Effector CD8-positive, alpha-beta T cell (primary cell): ENCODE measurements at regions not wholly inside any gene's neighbourhood (a gene's known extent, or its start where the extent isn't known, plus 50 kb on each side); places are given as distances from the start of the nearest gene placed in this dataset.

Source experiments
- DNase-seq: peaks from one replicate; lab custom pipeline; 2025; lab: John Stamatoyannopoulos, UW

GRCh38 chr15:70473581-70474370, 289.6 kb downstream of the UACA start:
- DNase-seq = no peak

DNA sequence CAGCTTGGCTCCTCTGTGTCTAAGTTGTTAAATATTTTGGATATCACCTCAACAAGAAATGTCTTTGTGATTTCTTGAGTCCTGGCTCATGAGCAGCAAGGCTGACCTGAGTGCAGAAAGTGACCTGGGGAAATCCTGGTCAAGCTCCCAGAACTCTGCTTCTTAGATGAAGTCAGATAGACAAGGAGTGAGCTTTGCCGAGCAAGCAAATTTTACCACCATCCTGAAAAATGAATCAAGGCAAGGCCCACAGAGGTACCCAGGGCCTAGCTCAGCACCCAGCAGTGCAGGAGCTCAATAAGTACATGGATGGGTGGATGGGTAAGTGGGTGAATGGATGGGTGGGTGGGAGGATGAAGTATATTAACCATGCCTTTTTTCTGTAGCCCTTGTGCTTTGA, 291.8 kb downstream of the UACA start:
- DNase-seq = no peak

- no peak for DNase-seq
Observed at GRCh38 chr15:70470556-70471191, 292.7 kb downstream of the UACA start.

- no peak for DNase-seq
Observed at GRCh38 chr15:70469651-70470555, 293.5 kb downstream of the UACA start.

GRCh38 chr15:70469182-70469581, 294.2 kb downstream of the UACA start:
- no peak for DNase-seq

DNA sequence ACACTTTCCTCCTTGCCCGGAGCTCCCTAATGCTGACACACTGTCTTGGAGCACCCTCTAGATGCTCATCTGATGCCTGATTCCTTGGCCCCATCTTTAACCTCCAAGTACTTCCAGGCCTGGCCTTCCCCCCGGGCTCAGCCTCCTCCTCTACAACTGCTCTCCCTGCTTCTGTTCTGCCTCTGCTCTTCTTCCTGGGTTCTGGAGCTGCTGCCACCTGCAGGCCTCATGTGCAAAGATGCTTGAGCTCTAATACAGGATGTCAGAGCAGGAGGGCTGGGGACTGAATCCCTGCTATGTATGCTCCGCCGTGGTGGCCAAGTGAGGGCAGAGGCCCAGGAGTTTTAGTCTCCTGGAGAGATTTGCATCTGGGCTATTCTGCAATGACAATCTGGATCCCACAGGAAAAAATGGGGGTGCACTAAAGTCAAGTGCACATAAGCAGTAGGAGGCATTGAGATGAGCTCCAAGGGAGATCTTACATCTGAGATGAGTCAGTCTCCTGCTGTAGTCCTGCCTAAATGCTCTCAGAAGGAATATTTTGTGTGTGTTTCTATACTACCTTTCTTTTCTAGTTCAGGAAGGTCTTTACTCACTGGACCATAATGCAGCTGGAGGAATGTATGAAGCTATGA, 296.3 kb downstream of the UACA start:
- no peak for DNase-seq

- DNase-seq = no peak
Observed at GRCh38 chr15:70466305-70466704, 297.1 kb downstream of the UACA start.

- no peak for DNase-seq
Observed at GRCh38 chr15:70465812-70466211, 297.5 kb downstream of the UACA start.

- no peak for DNase-seq
Observed at GRCh38 chr15:70463453-70463834, 299.9 kb downstream of the UACA start.

- no peak for DNase-seq
Observed at GRCh38 chr15:70461992-70462391, 301.4 kb downstream of the UACA start.

GRCh38 chr15:70461017-70461416, 302.3 kb downstream of the UACA start:
- DNase-seq = no peak

GRCh38 chr15:70459312-70459711, 304.0 kb downstream of the UACA start:
- DNase-seq = no peak

- DNase-seq = no peak
Observed at GRCh38 chr15:70453766-70454165, 309.6 kb downstream of the UACA start.

GRCh38 chr15:70453238-70453637, 310.1 kb downstream of the UACA start:
- DNase-seq = no peak

DNA sequence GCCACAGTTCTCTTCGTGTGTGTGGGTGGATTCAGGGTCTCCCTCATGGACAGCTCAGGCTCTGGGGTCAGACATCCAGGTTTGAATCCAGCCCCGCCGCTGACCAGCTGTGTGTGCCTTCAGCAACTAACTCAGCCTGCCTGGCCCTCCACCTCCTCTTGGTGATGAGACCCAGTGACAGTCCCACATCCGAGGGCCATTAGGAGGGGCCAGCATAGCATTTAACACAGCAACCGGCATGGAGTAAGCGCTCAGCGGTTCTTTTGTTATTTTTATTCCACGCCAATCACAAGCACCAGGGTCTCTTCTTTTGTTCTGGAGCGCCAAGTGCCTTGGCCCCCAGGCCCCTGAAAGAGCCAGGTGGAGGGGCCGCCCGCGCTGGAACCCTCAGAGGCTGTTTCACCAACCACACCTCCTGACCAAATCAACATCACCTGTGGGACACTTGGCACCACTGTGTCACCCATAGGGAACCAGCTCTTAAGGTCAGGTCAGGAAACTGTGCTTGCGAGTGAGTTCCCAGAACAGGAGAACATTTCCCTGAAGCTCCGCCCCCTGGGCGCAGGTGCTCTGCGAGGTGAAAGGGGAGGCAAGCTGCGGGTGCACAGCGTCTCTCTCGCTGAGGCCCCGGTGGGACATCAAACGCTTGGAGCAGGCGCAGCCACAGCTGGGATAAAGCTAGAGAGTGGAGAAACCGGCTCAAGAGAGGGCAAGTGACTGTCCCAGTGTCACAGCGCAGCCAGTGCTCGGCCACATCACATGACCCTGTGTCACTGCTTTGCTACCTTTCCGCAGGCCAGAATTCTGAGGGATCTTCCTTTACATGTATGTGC, 311.3 kb downstream of the UACA start:
- DNase-seq = no peak

DNA sequence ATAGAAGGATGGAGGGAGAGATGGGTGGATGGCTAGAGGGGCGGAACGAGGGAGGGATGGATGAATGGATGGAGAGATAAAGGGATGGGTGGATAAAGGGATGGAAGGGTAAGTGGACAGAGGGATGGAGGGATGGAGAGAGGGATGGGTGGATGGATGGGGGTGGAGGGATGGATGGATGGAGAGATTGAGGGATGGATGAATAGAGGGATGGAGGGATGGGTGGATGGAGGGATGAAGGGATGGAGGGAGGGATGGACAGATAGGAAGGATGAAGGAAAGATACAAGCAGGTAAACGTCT, 313.3 kb downstream of the UACA start:
- no peak for DNase-seq

DNA sequence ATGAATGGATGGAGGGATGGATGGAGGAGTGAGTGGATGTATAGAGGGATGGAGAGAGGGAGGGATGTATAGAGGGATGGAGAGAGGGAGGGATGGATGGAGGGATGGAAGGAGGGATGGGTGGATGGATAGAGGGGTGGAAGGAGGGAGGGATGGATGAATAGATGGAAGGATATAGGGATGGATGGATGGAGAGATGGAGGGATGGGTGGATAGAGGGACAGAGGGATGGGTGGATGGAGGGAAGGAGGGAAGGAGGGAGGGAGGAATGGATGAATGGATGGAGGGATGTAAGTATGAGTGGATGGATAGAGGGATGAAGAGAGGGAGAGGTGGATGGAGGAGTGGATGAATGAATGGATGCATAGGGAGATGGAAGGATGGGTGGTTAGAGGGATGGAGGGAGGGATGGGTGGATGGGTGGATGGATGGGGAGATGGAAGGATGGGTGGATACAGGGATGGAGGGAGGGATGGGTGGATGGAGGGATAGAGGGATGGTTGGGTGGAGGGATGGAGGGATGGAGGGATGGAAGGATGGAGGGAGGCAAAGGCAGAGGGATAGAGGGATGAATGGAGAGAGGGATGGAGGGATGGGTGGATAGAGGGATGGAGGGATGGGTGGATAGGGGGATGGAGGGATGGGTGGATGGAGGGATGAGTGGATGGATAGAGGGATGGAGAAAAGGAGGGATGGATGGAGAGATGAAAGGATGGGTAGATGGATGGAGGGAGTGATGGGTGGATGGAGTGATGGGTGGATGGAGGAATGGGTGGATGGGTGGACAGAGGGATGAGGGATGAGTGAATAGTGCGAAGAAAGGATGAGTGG, 313.8 kb downstream of the UACA start:
- no peak for DNase-seq

- DNase-seq = peak; percentile 17
Observed at GRCh38 chr15:70447928-70448698, 315.2 kb downstream of the UACA start.

DNA sequence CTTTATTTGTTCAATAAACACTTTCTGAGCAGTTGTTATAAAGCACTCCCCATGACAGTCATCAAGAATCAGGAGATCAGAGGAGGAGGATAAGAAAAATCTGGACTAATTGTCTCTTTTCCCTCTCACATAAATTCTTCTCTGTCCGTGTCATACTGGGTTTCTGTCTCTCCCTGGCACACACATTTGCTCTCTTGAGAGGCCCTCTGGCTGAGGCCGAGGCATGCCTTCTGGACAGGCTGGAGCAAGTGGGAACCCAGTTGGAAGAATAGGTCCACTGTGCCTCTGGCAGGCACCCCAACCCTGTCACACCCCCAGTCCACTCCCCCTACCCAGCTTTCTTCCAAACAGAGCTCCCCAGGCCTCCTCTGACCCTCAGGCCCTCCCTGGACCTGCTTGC, 315.8 kb downstream of the UACA start:
- DNase-seq = no peak

- DNase-seq = no peak
Observed at GRCh38 chr15:70447081-70447480, 316.3 kb downstream of the UACA start.
